Caco-2 (cell line): ENCODE measurements at regions not wholly inside any gene's neighbourhood (a gene's known extent, or its start where the extent isn't known, plus 50 kb on each side); places are given as distances from the start of the nearest gene placed in this dataset.

Experiments
- BruUV-seq: library from RNA; stranded (reverse); fragments of 400-500 nt; replicated peaks from 2 replicates; lab custom pipeline; 2021; lab: Mats Ljungman, UMichigan
- CTCF ChIA-PET: fragments of 300-600 bp; sonication (Branson Sonifier 250); formaldehyde crosslinking; loops from one replicate; lab custom pipeline; 2022; ENCODE audit warnings: antibody characterized with exemption; lab: Charles Lee
- POLR2A ChIA-PET: fragments of 300-600 bp; sonication (Branson Sonifier 250); formaldehyde crosslinking; loops from one replicate; lab custom pipeline; 2022; ENCODE audit warnings: antibody characterized with exemption; lab: Charles Lee
- DNase-seq, 2 experiments: peaks; one replicate each; pipeline versions ENCODE4 v3.0.0 to v3.0.0-alpha.2; 2020 to 2022
- H3K27me3 ChIP-seq: replicated peaks from 2 replicates; pipeline ENCODE4 v1.6.0; 2011; ENCODE audit warnings: low read length; ENCODE audit not compliant: control insufficient read depth, insufficient read depth
- H3K36me3 ChIP-seq: 2 replicates; pipeline ENCODE4 v1.5.1; 2011; ENCODE audit warnings: low read length; ENCODE audit not compliant: control insufficient read depth, insufficient read depth
- H3K4me1 ChIP-seq: fragments of 250-450 bp; sonication (Bioruptor Pico); 2 replicates; pipeline ENCODE4 v1.5.1; 2020; ENCODE audit warnings: mild to moderate bottlenecking
- H3K4me3 ChIP-seq: 2 replicates; pipeline ENCODE4 v1.5.1; 2011; ENCODE audit warnings: low read depth, mild to moderate bottlenecking, control low read depth, low read length
- H3K9me3 ChIP-seq: fragments of 250-450 bp; sonication (Bioruptor Pico); 2 replicates; pipeline ENCODE4 v1.5.1; 2020; ENCODE audit warnings: mild to moderate bottlenecking, moderate library complexity
- H3K27ac Mint-ChIP-seq: one replicate; pipeline ENCODE4 v1.8.0; 2022; ENCODE audit warnings: mixed read lengths; ENCODE audit not compliant: unreplicated experiment
- H3K27me3 Mint-ChIP-seq: one replicate; pipeline ENCODE4 v1.8.0; 2022; ENCODE audit warnings: mixed read lengths; ENCODE audit not compliant: insufficient read depth, unreplicated experiment
- H3K36me3 Mint-ChIP-seq: one replicate; pipeline ENCODE4 v1.8.0; 2022; ENCODE audit warnings: mild to moderate bottlenecking, mixed read lengths; ENCODE audit not compliant: insufficient read depth, unreplicated experiment
- H3K4me1 Mint-ChIP-seq: one replicate; pipeline ENCODE4 v1.8.0; 2022; ENCODE audit warnings: low read depth, mixed read lengths; ENCODE audit not compliant: unreplicated experiment
- H3K4me3 Mint-ChIP-seq: one replicate; pipeline ENCODE4 v1.8.0; 2022; ENCODE audit warnings: mild to moderate bottlenecking, moderate library complexity, mixed read lengths; ENCODE audit not compliant: unreplicated experiment
- H3K9me3 Mint-ChIP-seq: one replicate; pipeline ENCODE4 v1.8.0; 2022; ENCODE audit warnings: mixed read lengths; ENCODE audit not compliant: unreplicated experiment
- CTCF ChIP-seq, 2 experiments: fragments of 200-600 bp in 1 of 2; IDR thresholded peaks; 1 replicate in 1 of 2; 2 replicates in 1 of 2; pipeline versions ENCODE4 v1.5.1 to v1.8.0; 2011 to 2022; ENCODE audit warnings: antibody characterized with exemption in 1 of 2, control low read depth in 1 of 2, inconsistent platforms in 1 of 2, low read depth in 1 of 2, low read length in 1 of 2, mild to moderate bottlenecking in 1 of 2, moderate library complexity in 1 of 2; ENCODE audit not compliant: insufficient read depth in 1 of 2, severe bottlenecking in 1 of 2, unreplicated experiment in 1 of 2
- intact Hi-C: fragments of 100-400 bp; cut with micrococcal nuclease; formaldehyde crosslinking; loops from one replicate; pipeline ENCODE4 v1.10.0; 2022; ENCODE audit not compliant: unreplicated experiment

DNA sequence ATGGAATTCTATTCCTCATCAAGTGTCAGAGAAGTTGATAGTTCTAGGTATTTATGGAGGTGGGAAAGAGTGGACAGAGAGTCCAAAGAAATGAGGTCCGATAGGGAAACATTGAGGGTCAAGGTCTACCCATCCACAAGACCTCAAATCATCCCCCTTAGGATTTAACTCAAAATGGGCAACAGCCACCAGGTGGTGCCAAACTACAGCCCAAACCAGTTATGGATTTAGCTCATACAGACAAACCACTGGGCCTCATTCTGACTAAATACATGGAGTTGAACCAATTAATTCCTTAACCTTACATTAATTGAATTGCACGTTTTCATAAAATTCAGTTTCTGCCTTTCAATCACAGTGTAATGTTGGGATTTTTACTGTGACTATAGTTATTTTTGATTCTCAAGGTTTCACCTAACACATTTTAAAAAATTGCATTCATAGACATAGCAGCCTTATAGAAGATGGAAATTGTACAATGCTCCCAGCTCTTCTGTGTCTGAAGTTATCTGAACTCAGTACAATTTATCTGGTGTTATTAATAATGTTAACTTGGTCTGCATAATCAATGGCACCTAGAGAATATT, 98.2 kb upstream of the HNMT start:
- CTCF ChIA-PET: interaction anchor here (0.6 to 1.9 kb wide), 11 partner anchors 8 to 973 kb away, joined by 3 to 29 read pairs (median 5); partner anchors contain the start of gene HNMT
- no peaks in the 10 kb centered on the region for H3K36me3 Mint-ChIP-seq
- no peak overlapping the region for H3K4me3 Mint-ChIP-seq
- no peaks in the 10 kb centered on the region for H3K27me3 Mint-ChIP-seq
- Histone ChIP-seq H3K4me1 (peaks cover 14% of the 10 kb centered on the region), H3K4me3 (no peak overlapping the region), H3K27me3 (no peaks in the 10 kb centered on the region), H3K36me3 (no peaks in the 10 kb centered on the region; the same call in 1 of the 2 replicates), H3K9me3 (no peaks in the 10 kb centered on the region)
- BruUV-seq: no TSS peak
- no peaks in the 10 kb centered on the region for H3K4me1 Mint-ChIP-seq
- H3K27ac Mint-ChIP-seq: no peak overlapping the region
- peak; percentile 86 to 89 for TF ChIP-seq CTCF (IDR thresholded peaks at IDR 0.05; ENCODE audit: insufficient read depth in 1 of 2, low read depth in 1 of 2, low read length in 1 of 2, severe bottlenecking in 1 of 2, unreplicated experiment in 1 of 2)
- POLR2A ChIA-PET: no interaction called here
- intact Hi-C loops: loop anchor here (1.0 kb wide), 3 partner anchors 20 to 963 kb away; no protein-coding TSS in a partner anchor
- DNase-seq: peak; percentile 73 to 79
- H3K9me3 Mint-ChIP-seq: no peaks in the 10 kb centered on the region

DNA sequence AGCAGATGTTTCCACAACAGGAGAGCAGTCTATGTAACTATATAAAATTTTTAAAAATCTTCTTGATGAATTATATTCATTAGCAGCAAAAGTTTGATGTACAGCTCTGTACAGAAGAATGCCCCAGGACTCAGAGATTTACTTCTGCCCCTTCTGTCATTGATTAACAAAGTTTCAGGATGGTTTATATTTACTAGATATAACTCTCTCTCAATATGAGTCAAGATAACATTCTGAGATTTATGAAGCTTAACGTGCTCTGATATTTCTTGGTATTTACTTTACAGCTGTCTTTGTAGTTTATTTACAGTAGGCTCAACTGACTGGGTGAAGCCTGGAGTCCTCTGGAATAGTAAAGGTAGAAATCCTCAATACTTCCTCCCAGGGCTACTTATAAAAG, 93.6 kb upstream of the HNMT start:
- Mint-ChIP-seq H3K4me1 (peaks cover 29% of the 10 kb centered on the region), H3K27me3 (no peaks in the 10 kb centered on the region), H3K27ac (no peak overlapping the region), H3K36me3 (no peaks in the 10 kb centered on the region), H3K9me3 (no peaks in the 10 kb centered on the region), H3K4me3 (no peak overlapping the region)
- ChIA-PET CTCF (interaction anchor here (1.1 kb wide), 3 partner anchors 16 to 33 kb away, joined by 3 to 7 read pairs (median 4); no protein-coding TSS in a partner anchor), POLR2A (interaction anchor here (0.6 kb wide), 1 partner anchor 93 kb away, joined by 4 read pairs; no protein-coding TSS in a partner anchor)
- DNase-seq: no peak
- no peak for TF ChIP-seq CTCF (IDR thresholded peaks at IDR 0.05; ENCODE audit: insufficient read depth in 1 of 2, low read depth in 1 of 2, low read length in 1 of 2, severe bottlenecking in 1 of 2, unreplicated experiment in 1 of 2)
- Histone ChIP-seq H3K36me3 (no peaks in the 10 kb centered on the region; the same call in 1 of the 2 replicates), H3K27me3 (no peaks in the 10 kb centered on the region), H3K4me3 (no peak overlapping the region), H3K9me3 (no peaks in the 10 kb centered on the region), H3K4me1 (peaks cover 50% of the 10 kb centered on the region)
- no TSS peak for BruUV-seq
- intact Hi-C loops: loop anchor here (1.0 kb wide), 1 partner anchor 94 kb away; the partner anchor contains the start of gene HNMT

- H3K27me3 Mint-ChIP-seq: no peaks in the 10 kb centered on the region
- no peak for DNase-seq
- H3K4me1 ChIP-seq: peaks cover 50% of the 10 kb centered on the region
- H3K4me3 Mint-ChIP-seq: no peak overlapping the region
- CTCF ChIA-PET: interaction anchor here (1.3 kb wide), 1 partner anchor 16 kb away, joined by 11 read pairs; no protein-coding TSS in a partner anchor
- H3K27ac Mint-ChIP-seq: peak overlapping the region; percentile 71
- no TSS peak for BruUV-seq
- no peaks in the 10 kb centered on the region for H3K9me3 Mint-ChIP-seq
- H3K4me1 Mint-ChIP-seq: peaks cover 29% of the 10 kb centered on the region
- H3K36me3 Mint-ChIP-seq: no peaks in the 10 kb centered on the region
- no peaks in the 10 kb centered on the region for H3K9me3 ChIP-seq
- POLR2A ChIA-PET: no interaction called here
- intact Hi-C loops: no loop called here
- H3K27me3 ChIP-seq: no peaks in the 10 kb centered on the region
- no peak for TF ChIP-seq CTCF (IDR thresholded peaks at IDR 0.05; ENCODE audit: insufficient read depth in 1 of 2, low read depth in 1 of 2, low read length in 1 of 2, severe bottlenecking in 1 of 2, unreplicated experiment in 1 of 2)
- no peaks in the 10 kb centered on the region; the same call in 1 of the 2 replicates for H3K36me3 ChIP-seq
- no peak overlapping the region for H3K4me3 ChIP-seq
Observed at GRCh38 chr2:137872577-137872976, 91.7 kb upstream of the HNMT start.
